Activated B cell treated with CpG ODN at 0.5 μM for 24 hours (primary cell): ENCODE measurements at regions not wholly inside any gene's neighbourhood (a gene's known extent, or its start where the extent isn't known, plus 50 kb on each side); places are given as distances from the start of the nearest gene placed in this dataset.
"Not testable (repeated sequence)": the region's sequence is repeated elsewhere in the genome, so short reads cannot be mapped to it uniquely, and the experiment has no call there.

Experiments
- ATAC-seq: fragments of 200-7000 bp; cut with Tn5 transposase; one replicate; pipeline ENCODE4 v1.10.0; 2021; ENCODE audit warnings: low read depth, mild to moderate bottlenecking, moderate library complexity
- CTCF ChIA-PET: fragments of 350-600 bp; sonication (Branson Sonifier 250); formaldehyde crosslinking; loops from one replicate; lab custom pipeline; 2021; ENCODE audit warnings: antibody characterized with exemption; lab: Charles Lee
- POLR2A ChIA-PET: fragments of 350-600 bp; sonication (Branson Sonifier 250); formaldehyde crosslinking; loops from one replicate; lab custom pipeline; 2021; ENCODE audit warnings: antibody characterized with exemption; lab: Charles Lee
- DNase-seq: peaks from one replicate; pipeline ENCODE4 v3.0.0; 2022
- H3K27ac Mint-ChIP-seq: one replicate; pipeline ENCODE4 v1.8.0; 2020; ENCODE audit warnings: mixed read lengths
- H3K27me3 Mint-ChIP-seq: one replicate; pipeline ENCODE4 v1.8.0; 2021; ENCODE audit warnings: mixed read lengths
- H3K36me3 Mint-ChIP-seq: one replicate; pipeline ENCODE4 v1.8.0; 2021; ENCODE audit warnings: low read depth, mixed read lengths
- H3K4me1 Mint-ChIP-seq: one replicate; pipeline ENCODE4 v1.8.0; 2021; ENCODE audit warnings: mixed read lengths
- H3K4me3 Mint-ChIP-seq: one replicate; pipeline ENCODE4 v1.8.0; 2020; ENCODE audit warnings: mild to moderate bottlenecking, mixed read lengths
- H3K9me3 Mint-ChIP-seq: one replicate; pipeline ENCODE4 v1.8.0; 2020; ENCODE audit warnings: mixed read lengths
- intact Hi-C: fragments of 100-400 bp; cut with micrococcal nuclease; formaldehyde crosslinking; loops from one replicate; pipeline ENCODE4 v1.15.1; 2024
- TF ChIP-seq, protein P1 (sequence below): fragments of 200-600 bp; IDR thresholded peaks from one replicate; pipeline ENCODE4 v1.8.0; 2022; ENCODE audit warnings: antibody characterized with exemption, mild to moderate bottlenecking

DNA sequence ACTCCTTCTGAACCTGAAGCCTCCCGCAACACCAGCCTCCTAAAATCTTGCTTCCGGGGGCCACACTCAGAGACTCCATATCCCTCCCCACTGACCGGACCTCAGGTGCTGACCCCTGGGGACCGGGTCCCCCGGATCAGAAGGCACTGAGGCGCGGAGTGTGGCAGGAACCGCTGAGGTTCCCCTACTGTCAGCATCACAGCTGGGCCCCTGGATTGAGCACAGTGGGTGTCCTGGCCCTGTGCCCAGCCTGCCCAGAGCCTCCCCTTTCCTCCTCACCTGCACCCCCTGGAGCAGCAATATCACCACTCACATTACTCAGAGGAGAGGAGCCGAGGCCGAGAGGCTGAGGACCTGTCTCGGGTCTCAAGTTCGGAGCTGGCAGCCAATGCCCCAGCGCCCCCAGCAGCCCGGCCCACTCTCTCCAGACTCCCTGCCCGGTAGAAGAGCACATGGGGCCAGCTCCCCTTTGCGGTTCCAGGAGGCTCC, 101.2 kb upstream of the EIF5 start:
- intact Hi-C loops: no loop called here
- POLR2A ChIA-PET: no interaction called here

DNA sequence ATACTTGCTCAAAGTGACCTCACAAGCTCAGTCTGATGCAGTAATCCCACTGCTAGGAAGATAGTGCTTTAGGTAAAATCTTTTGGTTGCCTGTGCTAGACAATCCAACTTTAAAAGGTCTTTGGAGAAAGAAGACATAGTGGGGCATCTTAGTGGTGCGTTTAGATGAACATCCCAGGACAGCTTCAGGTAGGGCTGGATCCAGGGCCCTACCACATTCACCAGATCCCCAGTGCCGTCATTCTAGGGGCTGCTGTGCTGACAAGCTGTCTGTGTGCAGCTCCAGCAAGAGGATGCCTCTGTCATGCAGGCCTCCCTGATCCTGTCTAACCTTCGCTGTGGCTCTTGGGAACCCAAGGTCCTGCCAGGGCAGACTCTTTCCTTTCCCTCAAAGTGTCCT, 100.7 kb upstream of the EIF5 start:
- DNase-seq (no peak), ATAC-seq (no peak)
- intact Hi-C loops: no loop called here
- CTCF ChIA-PET: no interaction called here
- Mint-ChIP-seq H3K4me3 (no peak overlapping the region), H3K36me3 (peaks cover under 1% of the 10 kb centered on the region), H3K9me3 (peaks cover 14% of the 10 kb centered on the region), H3K27me3 (peaks cover 34% of the 10 kb centered on the region), H3K27ac (no peak overlapping the region), H3K4me1 (no peaks in the 10 kb centered on the region)
- POLR2A ChIA-PET: no interaction called here
- TF ChIP-seq, protein P1, sequence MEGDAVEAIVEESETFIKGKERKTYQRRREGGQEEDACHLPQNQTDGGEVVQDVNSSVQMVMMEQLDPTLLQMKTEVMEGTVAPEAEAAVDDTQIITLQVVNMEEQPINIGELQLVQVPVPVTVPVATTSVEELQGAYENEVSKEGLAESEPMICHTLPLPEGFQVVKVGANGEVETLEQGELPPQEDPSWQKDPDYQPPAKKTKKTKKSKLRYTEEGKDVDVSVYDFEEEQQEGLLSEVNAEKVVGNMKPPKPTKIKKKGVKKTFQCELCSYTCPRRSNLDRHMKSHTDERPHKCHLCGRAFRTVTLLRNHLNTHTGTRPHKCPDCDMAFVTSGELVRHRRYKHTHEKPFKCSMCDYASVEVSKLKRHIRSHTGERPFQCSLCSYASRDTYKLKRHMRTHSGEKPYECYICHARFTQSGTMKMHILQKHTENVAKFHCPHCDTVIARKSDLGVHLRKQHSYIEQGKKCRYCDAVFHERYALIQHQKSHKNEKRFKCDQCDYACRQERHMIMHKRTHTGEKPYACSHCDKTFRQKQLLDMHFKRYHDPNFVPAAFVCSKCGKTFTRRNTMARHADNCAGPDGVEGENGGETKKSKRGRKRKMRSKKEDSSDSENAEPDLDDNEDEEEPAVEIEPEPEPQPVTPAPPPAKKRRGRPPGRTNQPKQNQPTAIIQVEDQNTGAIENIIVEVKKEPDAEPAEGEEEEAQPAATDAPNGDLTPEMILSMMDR: no peak

More for the DNA sequence above, 101.2 kb upstream of the EIF5 start:
- Mint-ChIP-seq H3K36me3 (no peaks in the 10 kb centered on the region), H3K4me1 (no peaks in the 10 kb centered on the region), H3K4me3 (no peak overlapping the region), H3K27me3 (peaks cover 36% of the 10 kb centered on the region), H3K9me3 (peaks cover 9% of the 10 kb centered on the region), H3K27ac (no peak overlapping the region)
- no peak for ATAC-seq
- TF ChIP-seq, protein P1: no peak
- DNase-seq: no peak
- CTCF ChIA-PET: no interaction called here

DNA sequence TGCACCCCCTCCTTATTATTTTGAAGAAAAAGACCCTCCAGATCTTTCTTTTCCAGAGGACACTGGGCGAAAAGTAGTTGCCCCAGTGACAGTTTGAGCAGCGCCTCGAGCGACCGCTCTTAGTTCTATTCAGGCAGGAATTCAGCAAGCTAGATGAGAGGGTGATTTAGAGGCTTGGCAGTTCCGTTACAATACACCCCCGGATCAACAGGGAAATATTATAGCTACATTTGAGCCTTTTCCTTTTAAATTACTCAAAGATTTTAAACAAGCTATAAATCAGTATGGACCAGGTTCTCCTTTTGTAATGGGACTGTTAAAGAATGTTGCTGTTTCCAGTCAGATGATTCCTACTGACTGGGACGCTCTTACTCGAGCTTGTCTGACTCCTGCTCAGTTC, 99.2 kb upstream of the EIF5 start:
- intact Hi-C loops, DNase-seq, H3K27ac Mint-ChIP-seq, CTCF ChIA-PET, ATAC-seq, H3K4me1 Mint-ChIP-seq, H3K4me3 Mint-ChIP-seq, H3K36me3 Mint-ChIP-seq: not testable (repeated sequence)
- Mint-ChIP-seq H3K27me3 (peaks cover 32% of the 10 kb centered on the region), H3K9me3 (peaks cover 22% of the 10 kb centered on the region)
- POLR2A ChIA-PET: interaction anchor here (0.7 kb wide), 1 partner anchor 22 kb away, joined by 3 read pairs; no protein-coding TSS in a partner anchor

DNA sequence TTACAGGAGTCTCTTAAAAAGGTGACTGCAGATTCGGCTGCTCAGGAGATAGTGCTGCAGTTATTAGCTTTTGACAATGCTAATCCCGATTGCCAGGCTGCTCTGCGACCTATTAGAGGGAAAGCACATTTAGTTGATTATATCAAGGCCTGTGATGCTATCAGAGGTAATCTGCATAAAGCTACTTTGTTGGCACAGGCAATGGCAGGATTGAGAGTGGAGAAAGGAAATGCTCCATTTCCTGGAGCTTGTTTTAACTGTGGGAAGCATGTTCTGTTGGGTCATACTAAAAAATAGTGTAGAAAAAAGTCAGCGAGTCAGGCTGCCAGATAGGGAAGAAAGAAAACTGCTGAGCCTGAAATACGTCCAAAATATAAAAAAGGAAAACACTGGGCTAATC, 98.5 kb upstream of the EIF5 start:
- H3K4me1 Mint-ChIP-seq, H3K36me3 Mint-ChIP-seq, POLR2A ChIA-PET, H3K4me3 Mint-ChIP-seq, DNase-seq, ATAC-seq, CTCF ChIA-PET, intact Hi-C loops, H3K27ac Mint-ChIP-seq: not testable (repeated sequence)
- Mint-ChIP-seq H3K9me3 (peaks cover 22% of the 10 kb centered on the region), H3K27me3 (peaks cover 27% of the 10 kb centered on the region)

DNA sequence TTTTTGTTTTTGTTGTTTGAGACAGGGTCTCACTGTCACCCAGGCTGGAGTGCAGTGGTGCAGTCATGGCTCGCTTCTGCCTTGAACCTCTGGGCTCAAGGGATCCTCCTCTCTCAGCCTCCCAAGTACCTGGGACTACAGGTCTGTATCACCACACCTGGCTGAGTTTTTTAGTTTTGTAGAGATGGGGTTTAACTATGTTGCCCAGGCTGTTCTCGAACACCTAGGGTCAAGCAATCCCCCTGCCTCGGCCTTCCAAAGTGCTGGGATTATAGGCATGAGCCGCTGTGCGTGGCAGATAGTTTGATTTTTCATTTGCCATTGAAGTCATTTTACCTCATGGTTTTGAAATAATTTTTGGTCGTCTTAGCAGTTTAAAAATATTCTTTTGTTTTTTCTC, 94.3 kb upstream of the EIF5 start:
- Mint-ChIP-seq H3K27me3 (peaks cover 29% of the 10 kb centered on the region), H3K27ac (no peak overlapping the region), H3K4me3 (no peak overlapping the region), H3K4me1 (no peaks in the 10 kb centered on the region), H3K9me3 (peaks cover 22% of the 10 kb centered on the region), H3K36me3 (peaks cover 1% of the 10 kb centered on the region)
- TF ChIP-seq, protein P1: no peak
- CTCF ChIA-PET: no interaction called here
- no peak for ATAC-seq
- DNase-seq: no peak
- POLR2A ChIA-PET: no interaction called here
- intact Hi-C loops: no loop called here

DNA sequence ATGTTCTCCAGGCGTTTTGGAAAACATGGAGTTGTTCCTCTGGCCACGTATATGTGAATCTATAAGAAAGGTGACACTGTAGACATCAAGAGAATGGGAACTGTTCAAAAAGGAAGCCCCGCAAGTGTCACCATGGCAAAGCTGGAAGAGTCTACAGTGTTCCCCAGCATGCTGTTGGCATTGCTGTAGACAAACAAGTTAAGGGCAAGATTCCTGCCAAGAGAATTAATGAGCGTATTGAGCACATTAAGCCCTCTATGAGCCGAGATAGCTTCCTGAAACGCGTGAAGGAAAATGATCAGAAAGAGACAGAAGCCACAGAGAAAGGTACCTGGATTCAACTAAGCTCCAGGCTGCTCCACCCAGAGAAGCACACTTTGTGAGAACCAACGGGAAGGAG, 92.5 kb upstream of the EIF5 start:
- DNase-seq (no peak), ATAC-seq (no peak)
- intact Hi-C loops: no loop called here
- Mint-ChIP-seq H3K4me1 (no peaks in the 10 kb centered on the region), H3K4me3 (no peak overlapping the region), H3K27me3 (peaks cover 21% of the 10 kb centered on the region), H3K36me3 (peaks cover 1% of the 10 kb centered on the region), H3K27ac (no peak overlapping the region), H3K9me3 (peaks cover 22% of the 10 kb centered on the region)
- ChIA-PET CTCF (no interaction called here), POLR2A (no interaction called here)
- TF ChIP-seq, protein P1: no peak
